ENCODE measurements at regions not wholly inside any gene's neighbourhood (a gene's known extent, or its start where the extent isn't known, plus 50 kb on each side); places are given as distances from the start of the nearest gene placed in this dataset.

DNA sequence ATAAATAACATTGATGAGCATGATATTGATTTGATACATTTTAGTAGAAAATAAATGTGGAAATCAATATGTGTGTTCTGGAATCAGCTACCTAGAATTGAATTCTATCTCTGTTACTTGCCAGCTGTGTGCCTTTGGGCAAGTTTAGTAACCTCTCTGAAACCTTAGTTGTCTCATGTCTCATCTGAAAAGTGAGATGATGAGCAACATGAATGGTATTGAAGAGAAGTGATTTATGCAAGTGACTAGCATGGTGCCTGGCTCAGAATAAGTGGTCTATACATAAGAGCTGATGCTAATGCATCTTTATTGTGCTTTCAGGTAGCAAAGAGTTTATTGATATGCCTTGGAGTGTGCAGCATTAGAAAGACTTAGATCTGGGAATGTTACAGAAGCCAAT, 383.3 kb downstream of the PRDM2 start:
- Histone ChIP-seq H3K27ac (no peak overlapping the region), H3K4me3 (no peak overlapping the region)
- DNase-seq (ENCODE audit: low spot score): no peak
- no peak for TF ChIP-seq CTCF (IDR thresholded peaks at IDR 0.05)

GRCh38 chr1:14083706-14084105, 383.7 kb downstream of the PRDM2 start:
- no peak for TF ChIP-seq CTCF (IDR thresholded peaks at IDR 0.05)
- DNase-seq (ENCODE audit: low spot score): no peak
- Histone ChIP-seq H3K4me3 (no peak overlapping the region), H3K27ac (no peak overlapping the region)

DNA sequence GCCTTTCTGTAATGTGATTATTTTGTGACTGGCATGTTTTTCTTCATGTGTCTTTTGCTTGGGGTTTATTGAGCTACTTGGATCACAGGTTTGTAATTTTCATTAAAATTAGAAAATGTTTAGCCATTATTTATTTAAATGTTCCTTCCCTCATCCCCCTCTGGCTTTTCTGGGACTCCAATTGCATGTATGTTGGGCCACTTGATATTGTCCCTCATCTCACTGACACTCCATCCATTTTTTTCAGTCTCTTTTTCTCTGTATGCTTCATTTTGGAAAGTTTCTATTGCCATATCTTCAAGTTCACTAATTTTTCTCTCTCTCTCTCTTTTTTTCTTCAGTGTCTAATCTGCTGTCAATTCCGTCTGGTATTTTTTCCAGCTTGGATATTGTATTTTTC, 390.1 kb downstream of the PRDM2 start:
- no peak overlapping the region for H3K4me3 ChIP-seq
- no peak for DNase-seq (ENCODE audit: low spot score)
- no peak overlapping the region for H3K27ac ChIP-seq
- no peak for TF ChIP-seq CTCF (IDR thresholded peaks at IDR 0.05)

DNA sequence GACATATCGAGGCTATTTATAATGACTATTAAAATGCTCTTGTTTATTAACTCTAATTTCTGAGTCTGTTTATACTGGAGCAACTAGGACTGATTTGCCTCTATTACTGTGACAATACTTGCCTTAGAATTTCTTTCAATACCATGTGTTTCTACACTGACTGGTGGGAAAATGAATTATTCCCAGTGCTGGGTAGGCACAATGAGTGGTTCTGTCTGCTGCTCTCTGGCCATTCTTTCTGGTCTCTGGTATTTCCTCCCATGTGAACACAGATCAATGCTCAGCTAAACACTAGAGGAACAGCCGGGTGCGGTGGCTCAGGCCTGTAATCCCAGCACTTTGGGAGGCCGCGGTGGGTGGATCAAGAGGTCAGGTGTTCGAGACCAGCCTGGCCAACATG, 390.5 kb downstream of the PRDM2 start:
- Histone ChIP-seq H3K4me3 (no peak overlapping the region), H3K27ac (no peak overlapping the region)
- no peak for TF ChIP-seq CTCF (IDR thresholded peaks at IDR 0.05)
- no peak for DNase-seq (ENCODE audit: low spot score)

DNA sequence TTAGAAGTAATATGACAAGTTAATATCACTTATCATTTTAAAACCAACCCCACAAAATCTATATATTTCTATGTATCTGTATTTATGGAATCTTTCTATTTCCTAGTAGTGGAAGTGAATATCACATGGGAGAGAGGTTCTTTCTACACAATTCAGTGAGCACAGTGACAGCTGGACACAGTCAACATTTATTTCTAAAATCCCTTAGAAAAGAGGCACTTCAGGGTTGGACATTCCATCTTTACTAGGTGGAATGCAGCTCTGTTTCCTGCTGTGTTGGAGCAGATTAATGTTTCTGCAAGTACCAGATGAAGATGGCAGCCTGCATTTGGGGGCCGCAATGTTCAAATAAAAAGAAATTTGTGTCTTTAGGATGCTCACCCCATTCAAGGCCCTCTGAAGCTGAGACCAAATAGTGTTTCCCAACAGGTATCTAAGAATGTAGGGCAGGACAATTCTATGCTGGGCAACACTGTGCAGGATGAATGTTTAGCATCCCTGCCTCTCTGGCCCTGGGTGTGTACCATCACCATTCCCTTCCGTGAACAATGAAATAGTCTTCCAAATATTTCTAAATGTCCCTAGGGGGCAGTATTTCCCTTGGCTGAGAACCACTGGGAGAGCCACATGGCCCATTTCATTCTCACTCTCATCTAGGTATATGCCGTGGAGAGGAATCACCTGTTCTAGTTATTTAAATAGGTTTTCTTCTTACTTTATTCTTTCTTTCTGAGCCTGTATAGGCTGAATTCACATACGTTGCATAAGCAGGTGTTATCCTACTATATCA, 394.8 kb downstream of the PRDM2 start:
- no peak for TF ChIP-seq CTCF (IDR thresholded peaks at IDR 0.05)
- H3K4me3 ChIP-seq: no peak overlapping the region
- H3K27ac ChIP-seq: no peak overlapping the region
- no peak for DNase-seq (ENCODE audit: low spot score)

- H3K4me3 ChIP-seq: no peak overlapping the region
- no peak for TF ChIP-seq CTCF (IDR thresholded peaks at IDR 0.05)
- H3K27ac ChIP-seq: no peak overlapping the region
- DNase-seq (ENCODE audit: low spot score): no peak
These were observed 398.4 kb downstream of the PRDM2 start for GRCh38 chr1:14098294-14098913.

DNA sequence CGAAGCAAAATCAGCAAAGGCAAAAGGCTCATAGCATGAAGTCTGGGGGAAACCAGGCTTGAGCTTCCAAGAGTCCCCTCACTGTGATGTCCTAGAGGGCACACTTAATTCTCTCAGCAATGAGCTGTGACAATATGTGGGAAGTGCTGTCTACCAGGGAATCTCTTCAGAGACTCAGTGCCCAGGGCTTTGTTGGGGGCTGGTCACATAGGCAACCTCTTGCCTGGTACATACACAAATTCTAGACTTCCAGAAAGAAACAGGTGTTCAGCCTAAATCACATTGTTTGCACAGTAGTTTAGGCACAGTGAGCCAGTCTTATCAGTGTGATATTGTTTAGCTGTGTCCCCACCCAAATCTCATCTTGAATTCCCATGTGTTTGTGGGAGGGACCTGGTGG, 400.5 kb downstream of the PRDM2 start:
- no peak overlapping the region for H3K27ac ChIP-seq
- H3K4me3 ChIP-seq: no peak overlapping the region
- DNase-seq (ENCODE audit: low spot score): no peak
- no peak for TF ChIP-seq CTCF (IDR thresholded peaks at IDR 0.05)
